ENCODE measurements at regions not wholly inside any gene's neighbourhood (a gene's known extent, or its start where the extent isn't known, plus 50 kb on each side); places are given as distances from the start of the nearest gene placed in this dataset.
A peak's percentile ranks its signal among the peaks of the same experiment; 100 is the strongest.

- Histone ChIP-seq H3K4me3 (no peak overlapping the region), H3K4me2 (peak overlapping the region; percentile 52), H3K9me3 (no peaks in the 10 kb centered on the region), H3K4me1 (peaks cover 17% of the 10 kb centered on the region), H3K27ac (peak overlapping the region; percentile 29 to 37)
- CTCF ChIA-PET: no interaction called here
- 28% methylated on average over 6 of the region's 6 CpGs for WGBS (ENCODE audit: missing lambda C conversion rate)
- TF ChIP-seq NR3C1 (IDR thresholded peaks at IDR 0.05) (no peak), BHLHE40 (IDR thresholded peaks at IDR 0.05; ENCODE audit: low read depth, low read length) (no peak), FOSL2 (IDR thresholded peaks at IDR 0.05) (no peak), FOSL2 (CRISPR knock-in tag; IDR thresholded peaks at IDR 0.05) (no peak), RAD21 (conservative IDR thresholded peaks at IDR 0.05 in 1 of 2, IDR thresholded peaks at IDR 0.05 in 1 of 2) (no peak), NFE2L2 (conservative IDR thresholded peaks at IDR 0.05; ENCODE audit: low read length) (no peak), KDM1A (IDR thresholded peaks at IDR 0.05; ENCODE audit: low read depth) (no peak), HOXB13 (CRISPR knock-in tag; IDR thresholded peaks at IDR 0.05; ENCODE audit: low read depth) (no peak)
- no peak for FAIRE-seq
- DNase-seq (ENCODE audit: low read depth in 1 of 2, low spot score in 1 of 2): peak in 1 of 2 experiments; percentile 13
- POLR2A ChIA-PET: no interaction called here
- ATAC-seq: peak in 1 of 2 experiments; percentile 76; a peak in 4 of 6 replicates
Observed at GRCh38 chr2:234795272-234795920, 156.4 kb upstream of the SH3BP4 start.

- Histone ChIP-seq H3K4me1 (peaks cover 17% of the 10 kb centered on the region), H3K4me3 (no peak overlapping the region), H3K9me3 (no peaks in the 10 kb centered on the region), H3K4me2 (peak overlapping the region; percentile 52; the same call in 2 of the 3 replicates), H3K27ac (peak overlapping the region; percentile 29 to 37; a peak in 5 of 6 replicates)
- ChIA-PET CTCF (no interaction called here), POLR2A (no interaction called here)
- DNase-seq (ENCODE audit: low read depth in 1 of 2, low spot score in 1 of 2) (no peak), ATAC-seq (no peak), FAIRE-seq (no peak)
- no peak for TF ChIP-seq ZFP36 (IDR thresholded peaks at IDR 0.05; ENCODE audit: borderline replicate concordance, partially characterized antibody)
- TF ChIP-seq FOSL2 (IDR thresholded peaks at IDR 0.05): no peak
- TF ChIP-seq FOSL2 (CRISPR knock-in tag; IDR thresholded peaks at IDR 0.05): no peak
- TF ChIP-seq RARB (CRISPR knock-in tag; IDR thresholded peaks at IDR 0.05): no peak
- TF ChIP-seq BHLHE40 (IDR thresholded peaks at IDR 0.05; ENCODE audit: low read depth, low read length): no peak
- no peak for TF ChIP-seq NFE2L2 (conservative IDR thresholded peaks at IDR 0.05; ENCODE audit: low read length)
- TF ChIP-seq ZC3H11A (IDR thresholded peaks at IDR 0.05): no peak
- TF ChIP-seq USF2 (IDR thresholded peaks at IDR 0.05): no peak
- no peak for TF ChIP-seq HOXB5 (CRISPR knock-in tag; IDR thresholded peaks at IDR 0.05)
- TF ChIP-seq SMC3 (IDR thresholded peaks at IDR 0.05): no peak
- no peak for TF ChIP-seq REST (IDR thresholded peaks at IDR 0.05)
- TF ChIP-seq NPAS2 (CRISPR knock-in tag; IDR thresholded peaks at IDR 0.05; ENCODE audit: borderline replicate concordance): no peak
- no peak for TF ChIP-seq NR3C1 (IDR thresholded peaks at IDR 0.05)
- WGBS (ENCODE audit: missing lambda C conversion rate): 88% methylated on average over 8 of the region's 8 CpGs
Observed at GRCh38 chr2:234794866-234795265, 157.0 kb upstream of the SH3BP4 start.

- H3K27ac ChIP-seq: no peak overlapping the region
- no peak overlapping the region for H3K4me3 ChIP-seq
- 89% methylated on average over 8 of the region's 8 CpGs for WGBS (ENCODE audit: missing lambda C conversion rate)
- no peak overlapping the region for H3K4me2 ChIP-seq
- ChIA-PET POLR2A (no interaction called here), CTCF (interaction anchor here (0.6 kb wide), 1 partner anchor 70 kb away, joined by 3 read pairs; no protein-coding TSS in a partner anchor)
- TF ChIP-seq EHF (CRISPR knock-in tag; IDR thresholded peaks at IDR 0.05) (no peak), RARB (CRISPR knock-in tag; IDR thresholded peaks at IDR 0.05) (no peak), CEBPB (IDR thresholded peaks at IDR 0.05) (no peak), HMGXB4 (CRISPR knock-in tag; IDR thresholded peaks at IDR 0.05; ENCODE audit: borderline replicate concordance) (no peak), USF2 (IDR thresholded peaks at IDR 0.05) (no peak)
- FAIRE-seq: no peak
- no peak for DNase-seq (ENCODE audit: low read depth in 1 of 2, low spot score in 1 of 2)
- ATAC-seq: no peak
- H3K9me3 ChIP-seq: no peaks in the 10 kb centered on the region
- peaks cover 17% of the 10 kb centered on the region for H3K4me1 ChIP-seq
Observed at GRCh38 chr2:234793212-234793785, 158.5 kb upstream of the SH3BP4 start.
